ENCODE measurements at regions not wholly inside any gene's neighbourhood (a gene's known extent, or its start where the extent isn't known, plus 50 kb on each side); places are given as distances from the start of the nearest gene placed in this dataset.

- no peak for DNase-seq (ENCODE audit: low read depth in 2 of 2)
Observed at GRCh38 chr1:194548071-194548470, 1361.7 kb upstream of the B3GALT2 start.

GRCh38 chr1:194544012-194544411 lies 1357.6 kb upstream of the B3GALT2 start:
- no peak for DNase-seq (ENCODE audit: low read depth in 2 of 2)

- no peak for DNase-seq (ENCODE audit: low read depth in 2 of 2)
Observed at GRCh38 chr1:194538453-194538852, 1352.0 kb upstream of the B3GALT2 start.

GRCh38 chr1:194537521-194537920 lies 1351.1 kb upstream of the B3GALT2 start:
- DNase-seq (ENCODE audit: low read depth in 2 of 2): no peak

GRCh38 chr1:194535369-194535768 lies 1349.0 kb upstream of the B3GALT2 start:
- DNase-seq (ENCODE audit: low read depth in 2 of 2): no peak

DNA sequence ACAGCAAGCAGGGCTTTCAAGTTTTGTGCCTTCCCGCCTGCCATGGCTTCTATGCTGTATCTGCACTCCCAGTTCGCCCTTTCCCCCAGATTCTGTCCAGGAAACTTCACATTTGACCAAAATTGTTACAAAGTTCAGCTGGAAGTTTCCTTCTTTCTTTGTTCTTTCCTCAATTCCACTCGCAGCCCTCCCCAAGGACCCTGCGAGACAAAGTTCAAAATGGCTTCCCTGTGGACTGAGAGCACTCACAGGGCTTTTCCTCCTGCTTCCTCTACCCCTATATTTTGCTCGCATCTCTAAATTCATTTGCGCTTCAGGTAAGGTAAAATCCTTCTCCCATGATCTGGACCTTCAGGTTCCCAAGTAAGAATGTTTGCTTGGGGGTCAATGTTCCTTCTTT lies 1348.4 kb upstream of the B3GALT2 start:
- no peak for DNase-seq (ENCODE audit: low read depth in 2 of 2)

- DNase-seq (ENCODE audit: low read depth in 2 of 2): no peak
Observed at GRCh38 chr1:194533641-194534040, 1347.2 kb upstream of the B3GALT2 start.

- DNase-seq (ENCODE audit: low read depth in 2 of 2): no peak
Observed at GRCh38 chr1:194517567-194517966, 1331.2 kb upstream of the B3GALT2 start.

DNA sequence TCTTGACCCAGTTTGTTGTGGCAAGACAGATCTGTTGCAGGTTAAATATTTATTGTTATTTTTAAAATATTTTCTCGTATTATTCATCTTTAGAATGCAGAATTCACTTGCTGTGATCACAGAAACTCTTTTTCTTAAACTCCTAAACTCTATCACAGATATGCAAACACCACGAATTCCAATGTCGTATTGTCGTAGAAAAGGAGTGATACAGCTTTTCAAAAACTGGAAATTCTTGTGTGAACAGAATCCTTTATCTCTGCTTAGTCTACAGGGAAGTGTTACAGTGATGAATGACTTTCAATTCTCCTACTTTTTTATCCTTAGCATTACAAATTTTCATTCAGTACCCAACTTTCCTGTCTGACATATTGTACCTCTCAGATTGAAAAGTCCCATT lies 1329.5 kb upstream of the B3GALT2 start:
- DNase-seq (ENCODE audit: low read depth in 2 of 2): no peak

DNA sequence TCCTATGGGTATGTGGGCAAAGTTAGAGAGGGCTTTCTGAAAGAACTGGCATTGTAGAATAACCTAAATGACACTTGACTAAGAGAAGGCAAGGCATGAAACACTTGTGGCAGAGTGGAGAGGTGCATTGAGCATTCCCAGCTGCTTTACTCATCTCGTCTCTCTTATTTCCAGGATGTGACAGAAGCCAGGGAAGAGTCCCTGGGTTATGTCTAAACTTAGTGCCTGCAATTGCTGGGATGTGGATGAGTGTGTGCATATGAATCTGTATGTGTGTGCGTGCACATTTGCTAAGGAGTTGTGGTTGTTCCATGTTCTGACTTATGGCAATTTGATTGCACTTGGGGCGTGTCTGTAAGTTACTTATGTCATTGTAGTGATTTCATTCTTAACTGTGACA lies 1326.5 kb upstream of the B3GALT2 start:
- no peak for DNase-seq (ENCODE audit: low read depth in 2 of 2)

DNA sequence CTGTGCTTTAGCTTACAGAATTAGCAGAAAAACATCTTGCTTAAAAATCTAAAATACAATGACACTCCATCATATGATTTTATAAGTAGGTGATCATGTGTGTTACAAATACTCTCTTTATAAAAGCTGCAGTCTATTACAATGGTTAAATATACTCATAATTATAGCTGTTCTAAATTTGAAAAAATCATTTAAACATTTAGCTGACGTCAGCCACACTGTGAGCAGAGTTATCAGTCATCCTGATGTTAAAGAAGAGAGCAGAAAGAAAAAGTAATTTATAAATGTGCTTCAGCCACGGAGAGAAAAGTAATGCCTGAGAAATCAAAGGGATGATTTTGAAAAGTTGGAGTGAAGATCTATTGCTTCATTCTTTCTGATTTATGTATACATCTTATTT lies 1325.9 kb upstream of the B3GALT2 start:
- DNase-seq (ENCODE audit: low read depth in 2 of 2): no peak

DNA sequence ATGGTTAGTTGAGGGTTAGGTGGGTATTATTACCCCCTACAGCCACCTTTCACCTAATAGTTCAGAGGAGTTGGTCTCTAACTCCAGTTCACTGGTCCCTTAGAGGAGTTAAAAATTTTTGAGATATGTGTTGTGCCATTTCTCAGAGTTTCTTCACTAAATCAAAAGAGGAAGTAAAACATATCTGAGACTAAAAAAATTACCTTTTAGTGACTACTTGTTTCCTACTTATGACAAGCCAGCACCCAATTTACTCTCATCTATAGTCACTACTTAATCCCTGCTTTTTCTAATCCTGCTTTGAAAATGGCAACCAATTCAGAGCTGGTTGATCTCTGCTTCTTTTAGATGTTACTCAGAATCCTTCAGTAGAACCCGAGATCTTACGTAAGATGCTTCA lies 1316.8 kb upstream of the B3GALT2 start:
- DNase-seq (ENCODE audit: low read depth in 2 of 2): no peak

DNA sequence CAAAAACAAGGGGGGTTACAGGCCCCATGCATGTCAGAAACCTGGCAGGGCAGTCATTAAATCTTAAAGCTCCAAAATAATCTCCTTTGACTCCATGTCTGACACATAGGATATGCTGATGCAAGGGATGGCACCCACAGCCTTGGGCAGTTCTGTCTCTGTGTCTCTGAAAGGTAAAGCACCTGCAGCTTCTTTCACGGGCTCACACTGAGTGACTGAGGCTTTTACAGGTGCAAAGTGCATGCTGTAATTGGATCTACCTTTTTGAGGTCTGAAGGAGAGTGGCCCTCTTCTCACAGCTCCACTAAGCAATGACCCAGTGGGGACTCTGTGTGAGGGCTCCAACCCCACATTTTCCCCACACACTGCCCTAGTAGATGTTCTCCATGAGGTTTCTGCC lies 1309.0 kb upstream of the B3GALT2 start:
- DNase-seq (ENCODE audit: low read depth in 2 of 2): no peak

DNA sequence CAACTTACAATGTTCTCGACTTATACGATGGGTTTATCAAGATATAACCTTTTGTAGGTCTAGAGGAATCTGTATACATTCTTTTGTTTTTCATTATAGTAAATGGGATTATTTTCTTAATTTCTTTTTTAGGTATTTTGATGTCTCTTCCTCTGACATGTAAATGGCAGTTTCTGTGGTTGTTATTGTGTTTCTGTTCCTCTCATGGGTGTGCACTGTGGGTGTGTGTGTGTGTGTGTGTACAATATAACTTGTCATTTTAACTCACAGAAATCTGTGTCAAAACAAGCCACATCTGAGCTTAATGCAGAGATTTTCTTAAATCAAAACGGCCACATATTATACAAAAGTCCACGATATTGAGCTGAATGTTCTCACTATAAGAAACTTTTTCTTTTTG lies 1300.8 kb upstream of the B3GALT2 start:
- no peak for DNase-seq (ENCODE audit: low read depth in 2 of 2)

DNA sequence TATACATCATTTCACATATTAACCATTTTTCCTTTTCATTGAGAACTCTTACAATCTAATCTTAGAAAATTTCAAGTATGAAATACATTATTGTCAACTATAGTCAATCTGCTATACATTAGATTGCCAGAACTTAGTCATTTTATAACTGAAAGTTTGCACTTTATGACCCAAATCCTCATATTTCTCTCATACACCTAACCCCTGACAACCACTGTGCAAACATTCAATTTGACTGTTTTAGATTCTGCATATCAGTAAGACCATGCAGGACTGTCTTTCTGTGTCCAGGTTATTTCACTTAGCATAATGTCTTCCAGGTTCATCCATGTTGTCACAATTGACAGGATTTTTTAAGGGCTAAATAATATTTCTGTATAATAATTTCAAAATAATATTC lies 1299.0 kb upstream of the B3GALT2 start:
- DNase-seq (ENCODE audit: low read depth in 2 of 2): no peak

- no peak for DNase-seq (ENCODE audit: low read depth in 2 of 2)
Observed at GRCh38 chr1:194478731-194479130, 1292.3 kb upstream of the B3GALT2 start.

DNA sequence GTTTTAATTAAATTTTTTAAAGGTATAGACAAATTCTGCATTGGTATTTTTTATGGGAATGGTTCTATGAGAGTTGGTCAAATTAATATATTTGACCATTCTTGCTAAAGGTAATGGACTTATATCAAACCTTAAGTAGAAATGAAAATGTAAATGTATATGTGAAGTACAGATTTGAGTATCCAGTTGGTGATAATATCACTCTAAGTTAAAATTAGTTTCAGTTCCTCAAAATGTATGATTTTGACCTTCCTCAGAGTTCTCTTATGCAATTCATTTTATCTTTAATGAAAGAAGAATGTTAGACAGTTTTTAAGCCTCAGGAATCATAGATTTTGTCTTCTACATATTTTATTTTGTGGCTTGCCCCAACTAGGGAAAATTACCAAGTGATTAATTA lies 1291.5 kb upstream of the B3GALT2 start:
- no peak for DNase-seq (ENCODE audit: low read depth in 2 of 2)

DNA sequence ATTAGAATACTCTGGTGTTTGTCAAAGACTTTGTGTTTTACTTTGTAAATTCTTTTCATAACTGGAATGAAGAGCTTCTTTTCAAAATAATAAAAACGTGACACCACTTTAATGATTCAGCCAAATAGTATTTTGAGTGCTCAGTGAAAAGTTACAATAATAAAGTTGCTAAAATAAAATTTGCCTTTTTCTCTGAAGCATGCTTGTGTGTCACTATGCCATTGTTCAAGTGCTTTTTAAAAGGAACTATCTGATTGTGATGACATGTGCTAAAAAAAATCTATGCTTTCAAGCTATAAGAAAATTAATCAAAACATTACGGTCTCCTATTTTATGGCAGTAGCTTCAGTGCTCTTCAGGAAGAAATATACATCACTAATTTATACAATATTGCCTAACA lies 1290.5 kb upstream of the B3GALT2 start:
- DNase-seq (ENCODE audit: low read depth in 2 of 2): no peak

- DNase-seq (ENCODE audit: low read depth in 2 of 2): no peak
Observed at GRCh38 chr1:194476351-194476750, 1289.9 kb upstream of the B3GALT2 start.

DNA sequence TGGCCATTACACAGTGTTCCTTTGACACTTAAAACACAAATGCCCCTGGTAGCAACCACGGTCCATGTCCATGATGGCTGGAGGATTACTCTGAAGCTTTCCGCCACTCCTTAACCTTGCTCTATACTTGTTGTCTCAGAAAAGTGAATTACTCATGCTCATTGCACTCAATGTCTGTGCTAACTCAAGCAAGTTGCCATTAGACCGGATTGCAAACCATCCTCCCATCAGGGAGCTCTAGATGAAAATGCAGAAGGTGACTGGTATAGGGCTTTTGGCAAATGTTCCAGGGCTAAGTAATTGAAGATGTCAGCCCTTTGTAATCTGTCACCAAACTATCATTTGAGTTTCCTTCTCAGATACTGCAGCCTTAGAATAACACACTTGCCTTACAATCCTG lies 1288.3 kb upstream of the B3GALT2 start:
- no peak for DNase-seq (ENCODE audit: low read depth in 2 of 2)

DNA sequence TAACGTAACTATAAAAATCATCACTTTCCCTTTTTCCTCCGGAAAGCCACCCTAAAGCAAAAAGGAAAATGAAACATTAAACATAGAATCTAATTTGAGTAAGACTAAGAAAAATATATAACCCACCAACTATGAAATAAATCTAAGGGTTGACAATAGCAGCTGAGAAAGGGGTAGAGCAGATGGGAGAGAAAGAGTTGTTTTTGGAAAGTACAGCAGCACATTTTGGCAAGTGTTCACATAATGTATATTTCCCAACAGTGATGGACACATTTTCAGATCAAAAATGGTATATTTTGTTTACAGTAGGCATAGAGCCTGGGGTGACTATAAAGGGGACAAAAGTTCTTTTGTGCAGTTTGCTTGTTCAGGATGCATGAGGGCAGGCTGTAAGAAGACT lies 1287.4 kb upstream of the B3GALT2 start:
- DNase-seq (ENCODE audit: low read depth in 2 of 2): no peak

GRCh38 chr1:194469282-194469681 lies 1282.9 kb upstream of the B3GALT2 start:
- DNase-seq (ENCODE audit: low read depth in 2 of 2): no peak

- no peak for DNase-seq (ENCODE audit: low read depth in 2 of 2)
Observed at GRCh38 chr1:194466706-194467105, 1280.3 kb upstream of the B3GALT2 start.

DNA sequence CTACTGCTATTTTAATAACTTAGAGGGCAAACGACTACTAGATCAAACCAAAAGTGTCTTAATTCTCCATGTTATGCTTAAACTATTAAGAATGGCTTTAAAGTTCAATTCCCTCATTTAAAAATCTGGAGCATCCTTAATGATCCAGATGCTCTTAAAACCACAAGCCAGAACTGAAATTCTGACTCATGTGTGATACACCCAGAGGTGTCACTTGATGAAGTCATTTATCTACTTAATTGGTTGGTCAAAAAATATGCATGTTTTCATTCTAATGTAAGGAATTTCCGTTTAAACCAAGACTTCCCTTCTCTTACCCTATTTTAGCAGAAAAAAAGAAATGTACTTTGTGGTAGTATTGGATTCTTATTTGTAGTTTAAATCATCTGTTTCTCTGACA lies 1261.2 kb upstream of the B3GALT2 start:
- DNase-seq (ENCODE audit: low read depth in 2 of 2): no peak

- DNase-seq (ENCODE audit: low read depth in 2 of 2): no peak
Observed at GRCh38 chr1:194445244-194445643, 1258.8 kb upstream of the B3GALT2 start.
